22Rv1 (cell line): ENCODE measurements at regions not wholly inside any gene's neighbourhood (a gene's known extent, or its start where the extent isn't known, plus 50 kb on each side); places are given as distances from the start of the nearest gene placed in this dataset.

Experiments used
- H3K27ac ChIP-seq: fragments of 450-650 bp; 2 replicates; pipeline ENCODE4 v1.5.1; 2017
- ZFX ChIP-seq: fragments of 450-650 bp; IDR thresholded peaks from 2 replicates; pipeline ENCODE4 v1.6.1; 2017; ENCODE audit warnings: antibody characterized with exemption, borderline replicate concordance
- TF ChIP-seq, protein P1 (sequence below): fragments of 450-650 bp; IDR thresholded peaks from 2 replicates; pipeline ENCODE4 v1.5.1; 2017; ENCODE audit warnings: mild to moderate bottlenecking

DNA sequence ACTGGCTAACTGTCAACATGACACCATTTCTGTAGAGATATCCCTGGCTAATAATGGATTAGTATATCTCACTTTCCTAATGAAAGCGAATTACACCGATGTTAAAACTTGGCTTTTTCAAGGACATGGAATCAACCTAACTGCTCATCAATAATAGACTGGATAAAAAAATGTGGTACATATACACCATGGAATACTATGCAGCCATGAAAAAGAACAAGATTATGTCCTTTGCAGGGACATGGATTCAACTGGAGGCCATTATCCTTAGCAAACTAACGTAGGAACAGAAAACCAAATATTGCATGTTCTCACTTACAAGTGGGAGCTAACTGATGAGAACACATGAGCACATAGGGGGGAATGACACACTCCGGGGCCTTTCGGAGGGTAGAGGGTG is 62.6 kb downstream of the ZIC1 start:
- no peak overlapping the region for H3K27ac ChIP-seq
- TF ChIP-seq, protein P1, sequence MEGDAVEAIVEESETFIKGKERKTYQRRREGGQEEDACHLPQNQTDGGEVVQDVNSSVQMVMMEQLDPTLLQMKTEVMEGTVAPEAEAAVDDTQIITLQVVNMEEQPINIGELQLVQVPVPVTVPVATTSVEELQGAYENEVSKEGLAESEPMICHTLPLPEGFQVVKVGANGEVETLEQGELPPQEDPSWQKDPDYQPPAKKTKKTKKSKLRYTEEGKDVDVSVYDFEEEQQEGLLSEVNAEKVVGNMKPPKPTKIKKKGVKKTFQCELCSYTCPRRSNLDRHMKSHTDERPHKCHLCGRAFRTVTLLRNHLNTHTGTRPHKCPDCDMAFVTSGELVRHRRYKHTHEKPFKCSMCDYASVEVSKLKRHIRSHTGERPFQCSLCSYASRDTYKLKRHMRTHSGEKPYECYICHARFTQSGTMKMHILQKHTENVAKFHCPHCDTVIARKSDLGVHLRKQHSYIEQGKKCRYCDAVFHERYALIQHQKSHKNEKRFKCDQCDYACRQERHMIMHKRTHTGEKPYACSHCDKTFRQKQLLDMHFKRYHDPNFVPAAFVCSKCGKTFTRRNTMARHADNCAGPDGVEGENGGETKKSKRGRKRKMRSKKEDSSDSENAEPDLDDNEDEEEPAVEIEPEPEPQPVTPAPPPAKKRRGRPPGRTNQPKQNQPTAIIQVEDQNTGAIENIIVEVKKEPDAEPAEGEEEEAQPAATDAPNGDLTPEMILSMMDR: no peak
- TF ChIP-seq ZFX: no peak

DNA sequence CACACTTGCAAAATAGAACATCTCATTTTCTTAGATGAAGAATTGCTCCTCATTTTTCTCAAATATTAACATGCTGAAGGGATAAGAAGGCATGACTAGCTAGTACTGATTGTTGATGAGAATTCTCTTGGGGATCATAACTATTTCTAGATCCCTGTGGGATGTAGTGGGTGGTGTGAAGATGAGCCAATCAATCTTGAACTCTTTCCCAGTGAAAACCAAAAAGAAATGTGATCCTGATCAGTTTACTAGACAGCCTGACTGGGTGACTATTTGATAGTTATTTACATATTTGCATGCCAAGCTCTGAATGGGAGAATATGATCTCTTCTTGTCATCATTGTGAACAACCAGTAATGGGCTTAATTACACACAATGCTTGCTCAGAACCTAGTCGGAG is 63.7 kb downstream of the ZIC1 start:
- TF ChIP-seq, protein P1: no peak
- TF ChIP-seq ZFX: no peak
- H3K27ac ChIP-seq: no peak overlapping the region

DNA sequence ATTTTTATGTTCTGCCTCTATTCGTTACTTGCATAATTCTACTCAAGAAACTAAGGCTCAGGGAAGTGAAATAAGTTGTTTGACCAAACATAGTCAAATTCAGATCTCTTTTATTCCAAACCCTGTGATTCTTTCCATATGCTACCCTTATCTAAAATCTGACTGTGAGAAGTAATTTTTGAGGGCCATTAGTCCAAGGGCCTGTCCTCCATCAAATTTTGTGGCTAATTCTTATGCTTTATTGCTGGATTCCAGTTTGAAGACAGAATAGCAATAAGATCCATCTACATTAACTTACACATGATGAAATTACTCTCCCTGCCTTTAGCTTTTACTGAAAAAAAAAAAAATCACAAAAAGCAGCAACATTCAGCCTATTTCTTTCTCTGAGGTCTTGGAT is 74.0 kb downstream of the ZIC1 start:
- H3K27ac ChIP-seq: no peak overlapping the region
- TF ChIP-seq, protein P1: no peak
- TF ChIP-seq ZFX: no peak

DNA sequence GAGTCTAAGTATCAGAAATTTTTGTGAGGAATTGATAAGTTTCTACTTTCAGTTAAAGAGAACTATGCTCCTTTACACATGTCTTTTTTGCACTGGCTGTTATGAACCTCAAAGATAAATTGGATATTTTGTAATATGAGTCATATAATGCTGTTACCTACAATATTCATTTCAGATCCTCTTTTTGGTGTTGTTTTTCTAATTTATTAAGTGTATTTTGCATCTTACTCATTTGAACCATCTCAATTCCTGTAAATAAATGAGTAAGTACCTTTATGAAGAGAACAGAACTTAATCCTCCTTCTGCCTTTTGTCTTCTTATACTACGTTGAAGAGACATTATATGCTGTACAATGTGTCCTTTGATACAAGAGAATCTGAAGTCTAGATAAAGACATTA is 74.4 kb downstream of the ZIC1 start:
- no peak overlapping the region for H3K27ac ChIP-seq
- TF ChIP-seq ZFX: no peak
- TF ChIP-seq, protein P1: no peak

DNA sequence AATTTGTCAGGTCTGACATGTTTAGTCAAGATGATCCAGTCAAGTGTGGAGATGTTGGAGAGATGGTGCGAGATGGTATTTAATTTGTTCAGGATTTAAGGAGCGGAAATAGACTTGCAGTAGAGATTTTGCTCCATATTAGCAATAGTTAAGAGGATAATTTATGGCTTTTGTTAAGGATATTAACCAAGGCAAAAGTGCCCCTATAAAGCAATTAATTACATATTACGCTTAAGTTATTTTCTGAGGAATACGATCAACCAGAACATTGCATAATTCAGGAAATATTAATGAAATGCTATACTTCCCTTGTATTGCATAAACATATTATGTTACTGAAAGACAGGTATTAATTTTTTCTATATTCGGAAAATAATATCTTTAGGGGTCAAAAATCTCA is 83.9 kb downstream of the ZIC1 start:
- no peak overlapping the region for H3K27ac ChIP-seq
- no peak for TF ChIP-seq ZFX
- TF ChIP-seq, protein P1: no peak

DNA sequence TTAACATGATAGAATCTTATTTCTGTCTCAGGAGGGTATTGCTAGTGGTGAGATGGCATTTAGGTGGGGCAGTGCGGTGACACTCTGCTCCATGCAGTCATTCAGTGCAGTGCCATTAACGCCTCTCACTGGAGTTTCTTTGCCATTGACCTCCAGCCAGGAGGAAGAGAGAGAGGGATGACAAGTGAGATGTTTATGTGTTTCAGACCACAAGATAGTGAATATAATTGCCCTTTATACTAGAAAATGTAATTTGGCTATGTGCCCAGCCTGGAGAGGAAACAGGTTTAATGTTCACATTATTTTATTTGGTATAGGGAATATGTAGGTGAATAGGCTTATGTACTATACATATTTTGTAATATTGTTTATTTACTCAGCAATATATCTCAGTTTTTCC is 84.5 kb downstream of the ZIC1 start:
- H3K27ac ChIP-seq: no peak overlapping the region
- TF ChIP-seq ZFX: no peak
- TF ChIP-seq, protein P1: no peak

DNA sequence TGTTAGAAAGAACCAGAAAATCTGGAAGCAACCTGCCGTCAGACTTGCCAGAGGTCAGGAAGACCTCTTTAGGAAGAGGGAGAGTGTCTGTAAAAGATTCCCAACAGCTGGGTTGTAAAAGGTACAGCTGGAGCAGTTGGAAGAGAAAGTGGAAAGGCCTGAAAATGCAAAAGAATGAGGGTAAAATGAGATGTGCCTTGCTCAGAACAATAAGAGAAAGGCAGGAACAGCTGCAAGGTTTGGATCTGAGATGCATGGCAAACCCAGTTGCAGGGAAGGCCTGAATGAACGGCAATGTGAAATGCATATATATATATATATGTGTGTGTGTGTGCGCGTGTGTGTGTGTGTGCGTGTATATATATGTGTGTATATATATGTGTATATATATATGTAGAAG is 88.1 kb downstream of the ZIC1 start:
- H3K27ac ChIP-seq: no peak overlapping the region
- TF ChIP-seq, protein P1: no peak
- TF ChIP-seq ZFX: no peak
